ENCODE measurements at regions not wholly inside any gene's neighbourhood (a gene's known extent, or its start where the extent isn't known, plus 50 kb on each side); places are given as distances from the start of the nearest gene placed in this dataset.

DNA sequence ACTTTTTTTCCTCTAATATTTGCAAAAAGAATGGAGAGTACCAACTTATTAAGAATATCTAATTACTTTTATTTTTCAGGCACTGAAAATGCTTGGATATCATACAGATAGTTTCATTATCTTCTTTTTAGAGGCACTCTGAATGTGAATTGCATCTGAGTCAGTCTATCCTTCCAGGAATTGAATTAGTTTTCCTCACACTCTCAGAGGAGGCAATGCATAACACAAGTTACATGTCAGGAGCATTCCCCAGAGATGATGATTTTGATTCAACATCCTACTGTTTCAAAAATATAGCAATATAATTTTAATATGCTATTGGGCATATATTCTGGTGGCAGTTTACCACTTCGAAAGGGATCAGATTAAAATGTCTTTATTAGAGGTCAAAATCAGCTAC is 1315.4 kb downstream of the PCDH9 start:
- Histone ChIP-seq H3K4me1 (ENCODE audit: control insufficient read depth in 1 of 2, low read depth in 2 of 2) (peaks cover 12 to 27% of the 10 kb centered on the region in 2 donors), H3K9me3 (no peaks in the 10 kb centered on the region), H3K27me3 (replicated peaks; ENCODE audit: insufficient read depth) (no peaks in the 10 kb centered on the region), H3K36me3 (no peaks in the 10 kb centered on the region), H3K27ac (no peak overlapping the region), H3K4me3 (no peak overlapping the region)
- DNase-seq (ENCODE audit: low spot score) = no peak
- no peak for ATAC-seq (ENCODE audit: insufficient number of reproducible peaks, low FRiP score, low read depth)
- TF ChIP-seq, protein P1, sequence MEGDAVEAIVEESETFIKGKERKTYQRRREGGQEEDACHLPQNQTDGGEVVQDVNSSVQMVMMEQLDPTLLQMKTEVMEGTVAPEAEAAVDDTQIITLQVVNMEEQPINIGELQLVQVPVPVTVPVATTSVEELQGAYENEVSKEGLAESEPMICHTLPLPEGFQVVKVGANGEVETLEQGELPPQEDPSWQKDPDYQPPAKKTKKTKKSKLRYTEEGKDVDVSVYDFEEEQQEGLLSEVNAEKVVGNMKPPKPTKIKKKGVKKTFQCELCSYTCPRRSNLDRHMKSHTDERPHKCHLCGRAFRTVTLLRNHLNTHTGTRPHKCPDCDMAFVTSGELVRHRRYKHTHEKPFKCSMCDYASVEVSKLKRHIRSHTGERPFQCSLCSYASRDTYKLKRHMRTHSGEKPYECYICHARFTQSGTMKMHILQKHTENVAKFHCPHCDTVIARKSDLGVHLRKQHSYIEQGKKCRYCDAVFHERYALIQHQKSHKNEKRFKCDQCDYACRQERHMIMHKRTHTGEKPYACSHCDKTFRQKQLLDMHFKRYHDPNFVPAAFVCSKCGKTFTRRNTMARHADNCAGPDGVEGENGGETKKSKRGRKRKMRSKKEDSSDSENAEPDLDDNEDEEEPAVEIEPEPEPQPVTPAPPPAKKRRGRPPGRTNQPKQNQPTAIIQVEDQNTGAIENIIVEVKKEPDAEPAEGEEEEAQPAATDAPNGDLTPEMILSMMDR (IDR thresholded peaks at IDR 0.05) = no peak

DNA sequence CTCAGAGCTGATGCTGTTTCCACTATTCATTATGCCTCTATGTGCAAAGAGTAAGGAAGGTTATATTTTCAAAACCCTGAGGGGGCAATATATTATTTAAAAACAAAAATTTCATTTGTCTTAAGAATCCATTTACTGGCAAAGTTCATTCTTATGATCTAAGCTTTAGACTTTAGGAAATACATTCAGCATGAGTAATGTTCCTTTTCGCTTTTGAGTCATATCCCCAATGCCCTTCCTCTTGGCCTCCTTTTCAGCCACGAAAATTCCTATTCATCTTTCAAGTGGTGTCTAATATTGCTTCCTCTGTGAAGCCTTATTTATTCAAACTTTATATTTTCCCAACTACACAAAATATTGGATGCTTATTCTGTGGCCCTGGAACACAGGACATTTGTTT is 1317.0 kb downstream of the PCDH9 start:
- Histone ChIP-seq H3K9me3 (peaks cover 4% of the 10 kb centered on the region), H3K27ac (peak overlapping the region; percentile 7 to 53), H3K4me3 (no peak overlapping the region), H3K36me3 (no peaks in the 10 kb centered on the region), H3K4me1 (ENCODE audit: control insufficient read depth in 1 of 2, low read depth in 2 of 2) (peaks cover 12 to 27% of the 10 kb centered on the region in 2 donors), H3K27me3 (replicated peaks; ENCODE audit: insufficient read depth) (no peaks in the 10 kb centered on the region)
- DNase-seq (ENCODE audit: low spot score) (no peak), ATAC-seq (ENCODE audit: insufficient number of reproducible peaks, low FRiP score, low read depth) (no peak)
- TF ChIP-seq, protein P1 (IDR thresholded peaks at IDR 0.05) = no peak

DNA sequence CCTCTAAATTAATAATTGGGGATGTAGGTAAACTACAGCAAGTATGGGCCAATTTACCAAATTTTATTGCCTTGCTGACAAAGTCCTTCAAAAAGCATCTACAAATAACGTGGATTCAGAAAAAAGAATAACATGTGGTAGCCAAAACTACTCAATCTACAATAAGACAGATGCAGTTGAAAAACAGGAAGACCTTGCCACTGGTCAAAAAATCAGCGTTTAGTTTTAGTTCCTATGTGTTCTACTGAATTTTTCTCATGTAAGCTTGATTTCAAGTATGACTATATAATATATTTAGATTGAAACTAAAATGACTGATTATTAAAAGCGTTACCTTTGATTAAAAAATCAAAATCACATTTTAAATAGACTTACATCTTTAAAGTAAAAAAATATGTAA is 1317.6 kb downstream of the PCDH9 start:
- ATAC-seq (ENCODE audit: insufficient number of reproducible peaks, low FRiP score, low read depth) = no peak
- DNase-seq (ENCODE audit: low spot score) = no peak
- Histone ChIP-seq H3K27me3 (replicated peaks; ENCODE audit: insufficient read depth) (no peaks in the 10 kb centered on the region), H3K4me1 (ENCODE audit: control insufficient read depth in 1 of 2, low read depth in 2 of 2) (peaks cover 12 to 27% of the 10 kb centered on the region in 2 donors), H3K9me3 (peaks cover 5% of the 10 kb centered on the region), H3K4me3 (no peak overlapping the region), H3K27ac (peak overlapping the region; percentile 26 to 53), H3K36me3 (no peaks in the 10 kb centered on the region)
- TF ChIP-seq, protein P1 (IDR thresholded peaks at IDR 0.05) = no peak

DNA sequence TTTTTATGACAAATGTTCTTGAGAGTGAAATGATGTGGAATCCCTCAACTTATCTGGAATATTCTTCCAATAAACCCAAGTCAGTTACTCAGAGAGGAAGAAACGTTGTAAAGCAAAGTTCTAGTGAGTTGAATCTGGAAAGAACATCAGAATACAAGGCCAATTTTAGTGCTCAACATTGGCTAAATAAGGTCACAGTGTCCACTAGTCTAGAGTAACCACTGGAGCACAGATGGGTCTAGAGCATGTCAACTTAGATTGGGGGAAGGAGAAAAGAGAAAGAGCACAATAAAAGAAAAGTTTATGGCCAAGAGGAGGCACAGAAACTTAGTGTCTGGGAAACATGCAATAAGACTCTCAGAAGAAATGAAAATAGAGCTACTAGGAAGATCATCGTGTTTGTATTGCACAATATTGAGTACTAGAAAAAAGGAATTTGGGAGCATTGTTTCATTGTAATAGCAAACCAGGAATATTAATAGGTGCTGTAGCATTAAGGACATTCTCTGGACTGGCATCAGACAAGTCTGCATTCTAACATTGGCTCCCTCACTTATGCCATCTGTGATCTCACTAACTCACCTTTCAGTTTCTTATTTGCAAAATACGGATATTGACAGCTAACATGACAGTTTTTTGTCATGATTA is 1318.5 kb downstream of the PCDH9 start:
- Histone ChIP-seq H3K27ac (peak overlapping the region; percentile 26 to 53), H3K4me1 (ENCODE audit: control insufficient read depth in 1 of 2, low read depth in 2 of 2) (peaks cover 12 to 27% of the 10 kb centered on the region in 2 donors), H3K9me3 (peaks cover 5% of the 10 kb centered on the region), H3K27me3 (replicated peaks; ENCODE audit: insufficient read depth) (no peaks in the 10 kb centered on the region), H3K36me3 (no peaks in the 10 kb centered on the region), H3K4me3 (no peak overlapping the region)
- TF ChIP-seq, protein P1 (IDR thresholded peaks at IDR 0.05) = no peak
- DNase-seq (ENCODE audit: low spot score) (no peak), ATAC-seq (ENCODE audit: insufficient number of reproducible peaks, low FRiP score, low read depth) (peak; percentile 22)

DNA sequence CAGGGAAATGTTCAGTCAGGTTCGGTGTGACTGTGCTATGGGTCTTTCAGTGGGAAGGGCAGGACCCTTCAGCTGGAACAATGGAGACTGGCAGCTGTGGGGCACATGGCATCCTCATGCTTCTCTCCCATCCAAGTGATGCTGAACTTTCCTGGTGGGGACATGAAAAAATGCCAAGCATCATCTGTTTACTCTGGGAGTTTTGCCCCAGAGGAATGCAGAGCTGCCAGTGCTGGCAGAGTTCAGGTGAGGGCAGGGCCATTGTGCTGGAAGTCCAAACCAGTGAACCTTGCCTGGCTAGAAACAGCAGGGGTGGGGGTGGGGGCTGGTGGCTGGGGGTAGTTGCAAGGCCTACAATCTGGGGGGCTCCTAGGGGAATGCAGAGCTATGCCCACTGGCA is 1320.6 kb downstream of the PCDH9 start:
- no peak for DNase-seq (ENCODE audit: low spot score)
- no peak for ATAC-seq (ENCODE audit: insufficient number of reproducible peaks, low FRiP score, low read depth)
- no peak overlapping the region for H3K4me3 ChIP-seq

More for the DNA sequence above, 1320.6 kb downstream of the PCDH9 start:
- Histone ChIP-seq H3K9me3 (peaks cover 5% of the 10 kb centered on the region), H3K27me3 (replicated peaks; ENCODE audit: insufficient read depth) (no peaks in the 10 kb centered on the region), H3K36me3 (no peaks in the 10 kb centered on the region), H3K27ac (no peak overlapping the region), H3K4me1 (ENCODE audit: control insufficient read depth in 1 of 2, low read depth in 2 of 2) (peaks cover 12 to 36% of the 10 kb centered on the region in 2 donors)
- TF ChIP-seq, protein P1 (IDR thresholded peaks at IDR 0.05) = no peak
